ENCODE measurements at regions not wholly inside any gene's neighbourhood (a gene's known extent, or its start where the extent isn't known, plus 50 kb on each side); places are given as distances from the start of the nearest gene placed in this dataset.

DNA sequence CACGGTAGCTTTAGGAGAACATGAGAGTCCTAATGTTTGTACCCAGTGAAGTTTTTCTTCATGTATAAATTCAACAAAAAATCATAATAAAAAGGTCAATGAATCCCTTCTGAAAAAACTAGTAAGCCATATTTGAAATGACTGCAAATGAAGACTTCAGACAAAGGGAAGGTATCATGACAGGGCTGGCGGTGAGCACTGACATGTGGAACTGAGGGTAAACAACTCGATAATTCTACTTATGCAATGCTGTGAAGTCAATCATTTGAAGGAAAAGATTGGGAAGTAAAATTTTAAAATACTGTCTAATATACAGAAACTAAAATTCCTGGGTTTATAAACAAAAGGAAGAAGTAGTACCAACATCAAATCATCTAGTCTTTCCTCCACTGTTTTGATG is 190.2 kb upstream of the COPS8 start:
- TF ChIP-seq ZFX (IDR thresholded peaks at IDR 0.05; ENCODE audit: borderline replicate concordance): no peak
- TF ChIP-seq, protein P1, sequence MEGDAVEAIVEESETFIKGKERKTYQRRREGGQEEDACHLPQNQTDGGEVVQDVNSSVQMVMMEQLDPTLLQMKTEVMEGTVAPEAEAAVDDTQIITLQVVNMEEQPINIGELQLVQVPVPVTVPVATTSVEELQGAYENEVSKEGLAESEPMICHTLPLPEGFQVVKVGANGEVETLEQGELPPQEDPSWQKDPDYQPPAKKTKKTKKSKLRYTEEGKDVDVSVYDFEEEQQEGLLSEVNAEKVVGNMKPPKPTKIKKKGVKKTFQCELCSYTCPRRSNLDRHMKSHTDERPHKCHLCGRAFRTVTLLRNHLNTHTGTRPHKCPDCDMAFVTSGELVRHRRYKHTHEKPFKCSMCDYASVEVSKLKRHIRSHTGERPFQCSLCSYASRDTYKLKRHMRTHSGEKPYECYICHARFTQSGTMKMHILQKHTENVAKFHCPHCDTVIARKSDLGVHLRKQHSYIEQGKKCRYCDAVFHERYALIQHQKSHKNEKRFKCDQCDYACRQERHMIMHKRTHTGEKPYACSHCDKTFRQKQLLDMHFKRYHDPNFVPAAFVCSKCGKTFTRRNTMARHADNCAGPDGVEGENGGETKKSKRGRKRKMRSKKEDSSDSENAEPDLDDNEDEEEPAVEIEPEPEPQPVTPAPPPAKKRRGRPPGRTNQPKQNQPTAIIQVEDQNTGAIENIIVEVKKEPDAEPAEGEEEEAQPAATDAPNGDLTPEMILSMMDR (IDR thresholded peaks at IDR 0.05): no peak
- H3K27ac ChIP-seq: no peak overlapping the region

- no peak overlapping the region for H3K27ac ChIP-seq
- TF ChIP-seq, protein P1 (IDR thresholded peaks at IDR 0.05): no peak
- no peak for TF ChIP-seq ZFX (IDR thresholded peaks at IDR 0.05; ENCODE audit: borderline replicate concordance)
Observed at GRCh38 chr2:236896688-236897087, 189.0 kb upstream of the COPS8 start.

GRCh38 chr2:236899146-236899545 is 186.5 kb upstream of the COPS8 start:
- TF ChIP-seq, protein P1 (IDR thresholded peaks at IDR 0.05): no peak
- TF ChIP-seq ZFX (IDR thresholded peaks at IDR 0.05; ENCODE audit: borderline replicate concordance): no peak
- H3K27ac ChIP-seq: no peak overlapping the region

DNA sequence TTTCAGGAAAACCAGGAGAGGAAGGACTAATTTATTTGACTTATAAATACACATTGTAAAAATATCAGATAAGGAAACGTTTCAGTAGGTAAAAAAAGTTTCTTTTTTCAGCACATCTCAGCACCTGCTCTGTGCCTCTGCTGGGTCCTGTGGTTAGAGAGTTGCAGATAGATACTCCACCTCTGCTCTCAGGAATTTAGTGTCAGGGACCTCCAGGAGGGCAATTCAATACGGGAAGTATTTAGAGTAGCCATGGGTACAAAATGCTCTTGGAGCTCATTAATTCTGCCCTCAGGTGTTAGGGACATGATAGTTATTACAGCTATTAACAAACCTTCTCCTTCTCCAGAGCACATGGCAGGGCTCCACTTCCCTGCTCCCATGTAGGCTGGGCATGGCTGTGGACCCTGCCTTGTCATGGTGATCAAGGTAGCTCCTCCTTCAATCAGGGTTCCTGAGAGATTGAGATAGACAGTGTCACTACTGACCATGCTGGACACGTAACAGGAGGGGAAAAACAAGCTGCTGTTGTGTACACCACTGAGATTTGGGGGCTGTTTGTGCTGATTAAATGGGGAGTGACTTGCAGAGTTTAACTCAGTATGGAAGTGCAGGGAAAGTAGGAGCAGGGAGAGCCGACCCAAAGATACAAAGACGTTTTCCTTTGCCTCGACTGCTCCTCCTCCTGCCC is 185.6 kb upstream of the COPS8 start:
- TF ChIP-seq, protein P1 (IDR thresholded peaks at IDR 0.05): no peak
- TF ChIP-seq ZFX (IDR thresholded peaks at IDR 0.05; ENCODE audit: borderline replicate concordance): no peak
- no peak overlapping the region for H3K27ac ChIP-seq

DNA sequence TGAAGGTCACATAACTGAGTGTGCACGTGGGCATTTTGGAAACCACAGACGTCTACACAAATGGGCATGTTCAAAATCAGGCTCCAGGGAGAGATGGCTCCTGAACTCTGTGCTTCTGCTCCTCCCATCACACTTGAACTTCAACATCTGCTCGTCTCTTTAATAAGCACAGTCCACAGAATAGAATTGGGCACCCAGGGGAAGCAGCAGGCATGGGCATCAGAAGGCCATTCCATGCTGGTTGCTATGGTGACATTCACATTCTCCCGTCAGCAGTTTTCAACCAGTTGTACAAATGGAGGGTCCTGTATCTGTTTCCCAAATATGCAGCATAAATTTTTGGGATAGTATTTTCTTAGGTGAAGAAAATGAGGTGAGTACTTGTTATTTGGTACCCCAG is 183.7 kb upstream of the COPS8 start:
- no peak for TF ChIP-seq ZFX (IDR thresholded peaks at IDR 0.05; ENCODE audit: borderline replicate concordance)
- TF ChIP-seq, protein P1 (IDR thresholded peaks at IDR 0.05): no peak
- H3K27ac ChIP-seq: no peak overlapping the region

DNA sequence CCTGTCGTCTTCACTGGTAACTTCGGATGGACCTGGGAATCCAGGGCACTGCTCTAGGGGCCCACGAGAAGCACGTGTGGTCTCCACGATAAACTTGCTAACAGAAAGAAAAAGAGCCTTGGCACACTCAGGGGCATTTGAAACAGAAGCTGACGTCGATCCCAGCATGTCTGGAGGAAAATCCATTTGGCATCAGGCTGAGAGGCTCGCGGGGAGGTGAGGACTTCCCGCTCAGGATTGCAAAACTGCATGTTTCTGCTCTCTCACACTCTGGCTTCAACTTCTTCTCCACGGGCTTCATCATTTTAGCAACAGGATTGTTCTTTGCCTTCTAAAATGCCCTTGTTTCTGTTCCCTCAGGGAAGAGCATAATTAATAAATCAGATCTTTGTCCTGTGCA is 181.7 kb upstream of the COPS8 start:
- no peak overlapping the region for H3K27ac ChIP-seq
- TF ChIP-seq, protein P1 (IDR thresholded peaks at IDR 0.05): no peak
- TF ChIP-seq ZFX (IDR thresholded peaks at IDR 0.05; ENCODE audit: borderline replicate concordance): no peak

DNA sequence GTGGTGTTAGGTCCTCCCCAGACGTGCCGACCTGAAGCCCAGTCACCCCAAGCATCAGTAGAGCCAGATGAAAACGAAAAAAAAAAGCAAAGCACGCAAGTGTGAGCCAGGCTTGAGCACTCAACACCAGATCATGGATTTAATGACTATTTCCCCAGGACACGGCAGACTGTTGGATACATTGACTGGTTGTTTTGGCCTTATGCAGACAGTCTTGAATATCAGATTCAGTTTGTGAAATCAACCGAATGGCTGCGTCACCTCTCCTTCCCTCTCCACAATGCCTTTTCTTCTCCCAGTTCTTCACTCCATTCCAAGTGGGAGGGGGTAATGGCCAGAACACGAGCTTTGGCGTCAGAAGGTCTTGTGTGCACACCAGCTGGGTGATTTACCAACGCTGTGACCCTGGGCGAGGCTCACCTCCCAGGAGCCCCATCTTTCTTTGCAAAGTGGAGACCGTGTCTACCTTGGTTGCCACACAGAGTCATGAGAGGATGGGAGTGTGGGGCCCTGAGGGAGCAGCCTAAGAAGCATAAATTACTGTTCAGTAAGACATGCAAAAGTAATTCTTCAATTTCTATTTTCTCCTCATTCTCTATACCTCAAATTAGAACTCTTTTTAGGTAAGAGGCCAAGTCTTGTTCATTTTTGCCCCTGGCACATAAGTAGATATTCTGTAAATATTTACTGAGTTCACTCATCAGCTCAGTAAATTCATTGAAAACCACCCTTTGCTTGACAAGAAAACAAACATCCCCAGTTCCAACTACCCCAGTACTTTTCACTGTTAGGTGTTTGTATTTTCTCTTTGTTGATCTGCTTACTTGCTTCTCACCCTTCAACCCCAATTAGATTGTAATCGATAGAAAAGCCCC is 181.1 kb upstream of the COPS8 start:
- TF ChIP-seq, protein P1 (IDR thresholded peaks at IDR 0.05): no peak
- TF ChIP-seq ZFX (IDR thresholded peaks at IDR 0.05; ENCODE audit: borderline replicate concordance): no peak
- H3K27ac ChIP-seq: no peak overlapping the region

All from 22Rv1 (cell line).